AG09309 (cell line): ENCODE measurements at regions not wholly inside any gene's neighbourhood (a gene's known extent, or its start where the extent isn't known, plus 50 kb on each side); places are given as distances from the start of the nearest gene placed in this dataset.

Source experiments
- DNase-seq: peaks from one replicate; pipeline ENCODE4 v3.0.0-alpha.2; 2010; ENCODE audit warnings: low read depth
- H3K4me3 ChIP-seq: 2 replicates; pipeline ENCODE4 v1.5.1; 2011; ENCODE audit warnings: mild to moderate bottlenecking, low read depth, low read length, moderate library complexity; ENCODE audit not compliant: control insufficient read depth
- CTCF ChIP-seq: IDR thresholded peaks from 2 replicates; pipeline ENCODE4 v1.5.1; 2011; ENCODE audit warnings: mild to moderate bottlenecking, low read depth, low read length, inconsistent platforms; ENCODE audit not compliant: insufficient read depth, control insufficient read depth; ENCODE audit errors: missing control alignments

- no peak overlapping the region for H3K4me3 ChIP-seq
- no peak for DNase-seq
- TF ChIP-seq CTCF: no peak
Measured at GRCh38 chr16:50964491-50964890, 186.6 kb downstream of the SALL1 start.

GRCh38 chr16:50961952-50962351 is 189.1 kb downstream of the SALL1 start:
- H3K4me3 ChIP-seq: no peak overlapping the region
- DNase-seq: no peak

GRCh38 chr16:50960517-50961202 is 190.4 kb downstream of the SALL1 start:
- no peak overlapping the region for H3K4me3 ChIP-seq
- TF ChIP-seq CTCF: no peak
- DNase-seq: no peak

More at GRCh38 chr16:50961952-50962351, 189.1 kb downstream of the SALL1 start:
- TF ChIP-seq CTCF: no peak

GRCh38 chr16:50957056-50957455 is 194.0 kb downstream of the SALL1 start:
- H3K4me3 ChIP-seq: no peak overlapping the region
- no peak for TF ChIP-seq CTCF
- no peak for DNase-seq

- TF ChIP-seq CTCF: no peak
- no peak overlapping the region for H3K4me3 ChIP-seq
Measured at GRCh38 chr16:50956637-50957036, 194.4 kb downstream of the SALL1 start.

GRCh38 chr16:50955311-50955710 is 195.8 kb downstream of the SALL1 start:
- no peak for TF ChIP-seq CTCF
- no peak overlapping the region for H3K4me3 ChIP-seq
- no peak for DNase-seq

More at GRCh38 chr16:50956637-50957036, 194.4 kb downstream of the SALL1 start:
- DNase-seq: no peak
